ENCODE measurements at regions not wholly inside any gene's neighbourhood (a gene's known extent, or its start where the extent isn't known, plus 50 kb on each side); places are given as distances from the start of the nearest gene placed in this dataset.
"Not testable (repeated sequence)": the region's sequence is repeated elsewhere in the genome, so short reads cannot be mapped to it uniquely, and the experiment has no call there.

DNA sequence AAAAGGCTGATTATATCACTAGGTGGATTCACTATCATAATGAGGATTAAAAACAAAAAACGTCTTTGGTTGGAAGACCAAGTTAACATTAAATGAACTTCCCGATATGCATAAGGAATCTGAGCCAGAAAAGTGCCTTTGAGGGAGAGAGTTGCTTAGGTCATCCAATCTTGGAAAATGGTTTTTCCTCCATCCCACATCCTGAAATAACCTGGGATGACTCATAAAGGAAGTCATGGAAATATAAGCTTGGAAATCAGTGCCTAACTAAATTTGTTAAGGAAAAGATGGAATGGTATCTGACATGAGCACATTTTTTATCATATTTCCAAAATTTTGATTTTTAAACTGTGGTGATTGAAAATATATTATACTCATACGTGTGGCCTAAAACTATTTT lies 66.0 kb downstream of the KBTBD8 start:
- no peak for DNase-seq

DNA sequence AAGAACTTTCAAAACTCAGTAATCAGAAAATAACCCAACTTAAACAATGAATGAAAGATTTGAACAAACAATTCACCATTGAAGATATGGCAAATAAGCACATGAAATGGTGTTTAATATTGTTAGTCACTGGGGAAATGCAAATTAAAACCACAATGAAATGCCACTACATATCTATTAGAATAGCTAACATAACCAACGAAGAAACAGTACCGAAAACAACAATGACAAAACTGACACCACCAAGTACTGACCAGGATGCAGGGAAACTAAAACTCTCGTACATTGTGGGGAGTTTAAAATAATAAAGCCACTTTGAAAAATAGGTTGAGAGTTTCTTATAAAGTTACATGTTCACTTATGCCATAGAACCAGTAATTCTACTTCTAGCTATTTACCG lies 69.1 kb downstream of the KBTBD8 start:
- no peak for DNase-seq

- not testable (repeated sequence) for DNase-seq
Measured at GRCh38 chr3:67072640-67073039, 74.5 kb downstream of the KBTBD8 start.

GRCh38 chr3:67073812-67074211 lies 75.7 kb downstream of the KBTBD8 start:
- no peak for DNase-seq

DNA sequence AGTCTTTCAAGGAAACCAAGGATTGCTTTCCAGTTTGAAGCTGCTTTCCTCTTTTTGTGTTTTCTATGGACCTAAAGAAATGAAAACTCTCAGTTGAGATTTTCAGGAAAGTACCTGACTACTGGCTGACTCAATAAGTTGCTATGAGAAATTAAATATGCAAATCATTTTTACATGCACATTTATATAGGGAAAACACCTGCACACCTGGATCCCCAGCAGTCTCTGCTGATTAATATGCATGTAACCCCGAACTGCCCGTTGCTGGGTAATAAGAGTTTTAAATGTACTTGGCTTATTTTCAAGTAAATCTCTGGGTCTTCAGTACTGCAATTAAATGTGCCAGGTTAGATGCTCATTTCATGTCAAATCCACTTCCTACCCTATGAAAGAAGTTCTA lies 77.2 kb downstream of the KBTBD8 start:
- DNase-seq, result no peak

DNA sequence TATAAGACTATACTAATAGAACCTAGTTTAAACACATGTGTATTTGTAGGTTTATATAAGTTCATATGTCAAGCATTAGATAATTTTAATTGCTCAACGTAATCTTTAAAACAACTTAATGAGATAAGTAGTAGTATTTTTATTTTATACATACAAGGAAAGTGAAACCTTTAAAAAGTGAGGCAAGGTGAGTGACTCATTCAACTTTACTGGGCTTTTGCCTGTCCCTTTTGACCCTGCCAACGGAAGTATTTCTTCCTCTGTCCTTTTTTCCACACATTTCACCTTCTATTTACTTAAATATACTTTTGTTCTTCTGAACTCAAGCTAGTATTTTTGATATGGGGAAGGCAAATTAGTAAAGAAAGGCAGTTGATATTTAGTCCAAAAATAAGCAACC lies 78.5 kb downstream of the KBTBD8 start:
- DNase-seq, result no peak

- no peak for DNase-seq
Measured at GRCh38 chr3:67077656-67078055, 79.5 kb downstream of the KBTBD8 start.

GRCh38 chr3:67082533-67083024 lies 84.5 kb downstream of the KBTBD8 start:
- DNase-seq, result no peak

GRCh38 chr3:67083277-67083676 lies 85.2 kb downstream of the KBTBD8 start:
- DNase-seq, result peak in 1 of 2 donors; percentile 69

DNA sequence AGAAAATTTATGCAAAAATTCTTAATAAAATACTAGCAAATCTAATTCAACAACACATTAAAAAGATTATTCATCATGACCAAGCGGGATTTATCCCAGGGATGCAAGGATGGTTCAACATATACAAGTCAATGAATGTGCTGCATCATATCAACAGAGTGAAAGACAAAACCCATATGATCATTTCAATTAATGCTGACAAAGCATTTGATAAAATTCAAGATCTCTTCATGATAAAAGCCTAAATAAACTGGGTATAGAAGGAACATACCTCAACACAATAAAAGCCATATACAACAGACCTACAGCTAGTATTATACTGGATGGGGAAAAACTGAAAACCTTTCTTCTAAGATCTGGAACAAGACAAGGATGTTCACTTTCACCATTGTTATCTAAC lies 89.7 kb downstream of the KBTBD8 start:
- DNase-seq, result no peak

- no peak for DNase-seq
Measured at GRCh38 chr3:67090474-67090873, 92.4 kb downstream of the KBTBD8 start.

- DNase-seq, result no peak
Measured at GRCh38 chr3:67093305-67093704, 95.2 kb downstream of the KBTBD8 start.

DNA sequence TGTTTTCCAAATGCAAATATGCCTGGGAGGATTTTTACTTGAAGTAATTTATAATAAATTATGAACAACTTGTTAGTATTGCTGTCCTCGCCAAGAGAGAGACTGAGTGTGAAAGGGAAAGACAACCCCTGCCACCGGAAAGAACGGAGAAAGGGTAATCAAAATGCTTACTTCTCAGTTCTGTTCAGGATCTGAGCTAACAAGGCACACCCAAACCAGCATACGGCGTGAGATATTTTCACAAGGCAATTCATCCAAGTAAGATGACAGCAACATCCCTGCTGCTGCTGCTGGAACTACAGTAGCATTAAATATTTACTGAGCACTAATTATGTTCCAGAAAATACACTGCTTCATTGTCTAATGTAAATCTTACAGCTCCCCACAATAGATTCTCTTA lies 96.1 kb downstream of the KBTBD8 start:
- DNase-seq, result no peak

- DNase-seq, result no peak
Measured at GRCh38 chr3:67094774-67095173, 96.7 kb downstream of the KBTBD8 start.

DNA sequence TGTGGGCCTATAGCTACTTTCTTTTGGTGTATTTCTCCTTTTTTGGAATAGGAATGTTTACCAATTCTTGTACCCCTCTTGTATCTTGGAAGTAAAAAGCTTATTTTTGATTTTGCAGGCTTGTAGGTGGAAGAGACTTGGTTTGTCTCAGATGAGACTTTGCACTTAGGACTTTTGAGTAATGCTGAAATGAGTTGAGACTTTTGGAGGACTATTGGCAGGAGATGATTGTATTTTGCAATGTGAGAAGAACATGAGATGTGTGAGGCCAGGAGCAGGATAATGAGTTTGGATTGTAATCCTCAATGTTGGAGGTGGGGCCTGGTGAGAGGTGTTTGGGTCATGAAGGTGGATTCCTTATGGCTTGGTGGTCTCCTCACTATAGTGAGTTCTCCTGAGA lies 106.3 kb downstream of the KBTBD8 start:
- DNase-seq, result no peak

DNA sequence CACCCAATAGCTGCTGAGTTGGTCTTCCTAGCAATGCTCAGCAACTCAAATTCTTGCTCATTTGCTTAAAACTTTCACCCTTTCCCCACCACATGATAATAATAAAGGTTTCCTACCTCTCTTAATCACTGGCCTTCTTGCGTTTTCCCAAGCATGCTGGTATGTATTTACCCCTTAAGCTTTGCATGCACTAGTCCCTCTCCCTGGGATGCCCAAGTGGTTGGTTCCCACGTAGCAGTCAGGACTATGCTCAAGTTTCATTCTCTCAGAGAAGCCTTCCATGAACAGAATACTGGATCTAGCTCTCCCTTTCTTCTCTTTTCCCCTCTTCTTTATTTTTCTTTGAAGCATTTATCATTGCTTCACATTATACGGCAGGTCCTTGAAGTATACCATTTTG lies 108.8 kb downstream of the KBTBD8 start:
- no peak for DNase-seq

- no peak for DNase-seq
Measured at GRCh38 chr3:67109651-67110204, 111.6 kb downstream of the KBTBD8 start.

GRCh38 chr3:67113802-67114407 lies 115.8 kb downstream of the KBTBD8 start:
- DNase-seq, result peak; percentile 32 to 60

GRCh38 chr3:67118122-67118521 lies 120.0 kb downstream of the KBTBD8 start:
- DNase-seq, result no peak

- DNase-seq, result no peak
Measured at GRCh38 chr3:67118635-67119034, 120.5 kb downstream of the KBTBD8 start.

GRCh38 chr3:67123914-67124313 lies 125.8 kb downstream of the KBTBD8 start:
- DNase-seq, result no peak

DNA sequence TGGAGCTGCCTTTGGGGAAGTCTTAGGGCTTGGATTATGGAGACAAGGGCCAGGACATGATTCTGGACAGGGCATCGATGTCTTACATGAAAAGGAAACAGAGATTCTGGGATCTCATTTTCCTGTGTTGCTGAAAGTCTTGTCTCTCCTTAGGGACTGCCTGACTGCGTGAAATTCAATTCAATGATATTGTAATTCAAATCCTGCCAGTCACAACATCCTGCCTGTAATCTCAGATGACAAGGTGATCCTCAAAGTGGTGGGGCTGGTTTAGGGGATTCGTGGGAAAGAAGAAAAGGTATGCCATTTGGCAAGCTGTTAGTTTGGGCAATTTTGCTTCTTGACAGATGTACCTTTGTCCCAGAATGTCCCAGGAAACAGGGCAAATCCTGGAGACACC lies 129.1 kb downstream of the KBTBD8 start:
- no peak for DNase-seq

DNA sequence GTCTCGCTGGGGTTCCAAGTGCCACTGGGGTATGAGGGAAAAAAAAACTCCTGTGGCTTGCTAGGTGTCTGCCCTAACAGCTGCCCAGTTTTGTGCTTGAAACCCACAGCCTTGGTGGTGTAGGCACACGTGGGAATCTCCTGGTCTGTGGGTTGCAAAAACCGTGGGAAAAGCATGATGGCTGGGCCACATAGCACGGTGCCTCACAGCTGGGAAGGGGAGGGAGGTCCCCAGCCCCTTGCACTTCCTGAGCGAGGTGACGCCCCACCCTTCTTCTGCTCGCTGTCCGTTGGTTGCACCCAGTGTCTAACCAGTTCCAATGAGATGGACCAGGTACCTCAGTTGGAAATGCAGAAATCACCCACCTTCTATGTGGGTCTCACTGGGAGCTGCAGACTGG lies 144.3 kb downstream of the KBTBD8 start:
- no peak for DNase-seq

DNA sequence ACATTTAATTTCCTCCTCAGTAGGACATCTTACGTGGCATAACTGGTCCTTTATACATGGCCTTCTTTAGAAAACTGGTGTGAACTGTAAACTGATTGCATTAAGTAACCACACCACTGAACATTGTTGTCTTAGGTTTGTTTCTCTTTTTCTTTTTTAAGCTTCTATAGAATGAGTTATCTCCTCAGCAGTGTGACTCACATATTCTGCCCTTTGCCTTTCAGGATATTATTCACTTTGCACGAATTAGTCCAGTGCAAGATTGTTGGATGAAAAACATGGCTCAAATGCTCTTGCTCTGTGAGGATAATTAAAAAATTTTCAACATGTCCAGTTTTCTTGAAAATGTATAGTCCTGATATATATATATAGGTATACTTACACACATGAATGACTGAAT lies 147.6 kb downstream of the KBTBD8 start:
- DNase-seq, result no peak

- DNase-seq, result no peak
Measured at GRCh38 chr3:67154429-67154828, 156.3 kb downstream of the KBTBD8 start.
